ENCODE measurements at regions not wholly inside any gene's neighbourhood (a gene's known extent, or its start where the extent isn't known, plus 50 kb on each side); places are given as distances from the start of the nearest gene placed in this dataset.

- TF ChIP-seq, protein P1, sequence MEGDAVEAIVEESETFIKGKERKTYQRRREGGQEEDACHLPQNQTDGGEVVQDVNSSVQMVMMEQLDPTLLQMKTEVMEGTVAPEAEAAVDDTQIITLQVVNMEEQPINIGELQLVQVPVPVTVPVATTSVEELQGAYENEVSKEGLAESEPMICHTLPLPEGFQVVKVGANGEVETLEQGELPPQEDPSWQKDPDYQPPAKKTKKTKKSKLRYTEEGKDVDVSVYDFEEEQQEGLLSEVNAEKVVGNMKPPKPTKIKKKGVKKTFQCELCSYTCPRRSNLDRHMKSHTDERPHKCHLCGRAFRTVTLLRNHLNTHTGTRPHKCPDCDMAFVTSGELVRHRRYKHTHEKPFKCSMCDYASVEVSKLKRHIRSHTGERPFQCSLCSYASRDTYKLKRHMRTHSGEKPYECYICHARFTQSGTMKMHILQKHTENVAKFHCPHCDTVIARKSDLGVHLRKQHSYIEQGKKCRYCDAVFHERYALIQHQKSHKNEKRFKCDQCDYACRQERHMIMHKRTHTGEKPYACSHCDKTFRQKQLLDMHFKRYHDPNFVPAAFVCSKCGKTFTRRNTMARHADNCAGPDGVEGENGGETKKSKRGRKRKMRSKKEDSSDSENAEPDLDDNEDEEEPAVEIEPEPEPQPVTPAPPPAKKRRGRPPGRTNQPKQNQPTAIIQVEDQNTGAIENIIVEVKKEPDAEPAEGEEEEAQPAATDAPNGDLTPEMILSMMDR (conservative IDR thresholded peaks at IDR 0.05 in 1 of 2, IDR thresholded peaks at IDR 0.05 in 1 of 2; ENCODE audit: extremely low read depth in 1 of 2, insufficient read depth in 1 of 2, low read depth in 1 of 2, low read length in 2 of 2), result no peak
- TF ChIP-seq EZH2 (IDR thresholded peaks at IDR 0.05; ENCODE audit: borderline replicate concordance, low read length), result no peak
Measured at GRCh38 chr9:1653282-1653681, 361.9 kb upstream of the SMARCA2 start.

Measured in mammary epithelial cell (primary cell).